Transverse colon (tissue), 4 donors: ENCODE measurements at regions not wholly inside any gene's neighbourhood (a gene's known extent, or its start where the extent isn't known, plus 50 kb on each side); places are given as distances from the start of the nearest gene placed in this dataset.
A peak's percentile ranks its signal among the peaks of the same experiment; 100 is the strongest.
"Not testable (repeated sequence)": the region's sequence is repeated elsewhere in the genome, so short reads cannot be mapped to it uniquely, and the experiment has no call there.

ENCODE experiments used
- DNase-seq: peaks from one replicate; pipeline ENCODE4 v3.0.0-alpha.2; 2019
- H3K27ac ChIP-seq, 4 donors: fragments of 200-600 bp; sonication (generic); 2 replicates each; pipeline ENCODE4 v1.5.1; 2016 to 2018; ENCODE audit warnings: inconsistent platforms in 4 of 4
- H3K27me3 ChIP-seq: fragments of 200-600 bp; sonication (generic); 2 replicates; pipeline ENCODE4 v1.5.1; 2017; ENCODE audit warnings: inconsistent platforms
- H3K36me3 ChIP-seq, 4 donors: fragments of 200-600 bp; sonication (generic); 2 replicates each; pipeline ENCODE4 v1.5.1; 2017 to 2019; ENCODE audit warnings: inconsistent platforms in 4 of 4
- H3K4me1 ChIP-seq, 4 donors: fragments of 200-600 bp; sonication (generic); 2 replicates each; pipeline ENCODE4 v1.5.1; 2017 to 2020; ENCODE audit warnings: inconsistent platforms in 4 of 4
- H3K4me3 ChIP-seq, 4 donors: fragments of 200-600 bp; sonication (generic); 1 replicate in 1 of 4; 2 replicates in 3 of 4; pipeline versions ENCODE4 v1.5.1 to v1.6.1; 2017 to 2019; ENCODE audit warnings: inconsistent platforms in 4 of 4
- H3K9me3 ChIP-seq, 2 donors: fragments of 200-600 bp; sonication (generic); 2 replicates each; pipeline ENCODE4 v1.5.1; 2017 to 2019; ENCODE audit warnings: inconsistent platforms in 2 of 2
- CTCF ChIP-seq, 5 experiments: fragments of 200-600 bp in 3 of 5; fragments of 450-650 bp in 2 of 5; sonication (generic) in 3 of 5; IDR thresholded peaks; 1 replicate in 2 of 5; 2 replicates in 3 of 5; pipeline ENCODE4 v1.5.1; 2016 to 2017; ENCODE audit warnings: antibody characterized with exemption in 5 of 5, inconsistent platforms in 3 of 5, mild to moderate bottlenecking in 2 of 5, moderate library complexity in 1 of 5
- EP300 ChIP-seq: sonication (generic); formaldehyde crosslinking; IDR thresholded peaks from one replicate; pipeline ENCODE4 v1.6.1; 2017; ENCODE audit warnings: antibody characterized with exemption, low read depth
- POLR2A ChIP-seq: fragments of 450-650 bp; IDR thresholded peaks from one replicate; pipeline ENCODE4 v1.6.1; 2016; ENCODE audit warnings: antibody characterized with exemption, mild to moderate bottlenecking, moderate library complexity
- POLR2AphosphoS5 ChIP-seq, 3 donors: sonication (generic); formaldehyde crosslinking; IDR thresholded peaks; one replicate each; pipeline ENCODE4 v1.6.1; 2016; ENCODE audit warnings: antibody characterized with exemption in 3 of 3
- WGBS, 2 donors: methylation state at CpG; one replicate each; pipeline ENCODE4 v1.1.5; 2018; ENCODE audit warnings: low coverage in 1 of 2; 5-methylcytosine and 5-hydroxymethylcytosine counted together
- in situ Hi-C, 4 donors: fragments of 200-750 bp; cut with MboI; loops; one replicate each; pipeline versions ENCODE4 v1.15.0 to v1.15.1; 2017; ENCODE audit warnings: low sequenced_read_pairs in 3 of 4, low pct_ligation_motif_present in 1 of 4, low pct_unique_long_range_greater_than_20kb in 1 of 4
- intact Hi-C: fragments of 100-400 bp; cut with DNase I; formaldehyde crosslinking; loops from one replicate; pipeline ENCODE4 v1.15.1; 2023; ENCODE audit warnings: low total_unique reads

GRCh38 chr9:99491408-99492158, 269.5 kb downstream of the SEC61B start:
- no peaks in the 10 kb centered on the region for H3K27me3 ChIP-seq
- H3K9me3 ChIP-seq = no peaks in the 10 kb centered on the region
- in situ Hi-C loops (no loop called here), intact Hi-C loops (no loop called here)
- DNase-seq = no peak
- WGBS, 2 donors = 62 to 71% methylated on average over 6 to 10 of the region's 10 CpGs
- peak overlapping the region in 1 of 4 donors; percentile 13 for H3K27ac ChIP-seq
- no peak overlapping the region for H3K4me3 ChIP-seq
- no peaks in the 10 kb centered on the region for H3K36me3 ChIP-seq
- TF ChIP-seq POLR2AphosphoS5 (IDR thresholded peaks at IDR 0.05) = no peak
- TF ChIP-seq CTCF (IDR thresholded peaks at IDR 0.05) = no peak
- no peak for TF ChIP-seq EP300
- no peak for TF ChIP-seq POLR2A
- H3K4me1 ChIP-seq = peaks cover 0 to 5% (median 0%) of the 10 kb centered on the region in 4 donors

GRCh38 chr9:99497641-99498040, 275.6 kb downstream of the SEC61B start:
- Histone ChIP-seq H3K4me1 (no peaks in the 10 kb centered on the region), H3K27me3 (no peaks in the 10 kb centered on the region), H3K4me3 (no peak overlapping the region), H3K36me3 (no peaks in the 10 kb centered on the region), H3K9me3 (no peaks in the 10 kb centered on the region), H3K27ac (no peak overlapping the region)
- intact Hi-C loops (no loop called here), in situ Hi-C loops (no loop called here)
- no peak for DNase-seq
- WGBS, 2 donors = 66 to 76% methylated on average over 2 of the region's 2 CpGs
- TF ChIP-seq CTCF (IDR thresholded peaks at IDR 0.05) = no peak
- no peak for TF ChIP-seq POLR2AphosphoS5 (IDR thresholded peaks at IDR 0.05)
- no peak for TF ChIP-seq POLR2A
- TF ChIP-seq EP300 = no peak

GRCh38 chr9:99498979-99499378, 276.9 kb downstream of the SEC61B start:
- H3K27ac ChIP-seq, H3K9me3 ChIP-seq, H3K4me3 ChIP-seq, in situ Hi-C loops, intact Hi-C loops, H3K4me1 ChIP-seq, DNase-seq, H3K36me3 ChIP-seq, H3K27me3 ChIP-seq: not testable (repeated sequence)
- whole genome bisulfite sequencing, 2 donors = 67% methylated on average over 16 of the region's 16 CpGs; no CpG with 5 or more reads in 1 of the 2 donors

GRCh38 chr9:99505936-99506335, 283.9 kb downstream of the SEC61B start:
- DNase-seq = no peak
- Histone ChIP-seq H3K27ac (no peak overlapping the region), H3K27me3 (no peaks in the 10 kb centered on the region), H3K36me3 (no peaks in the 10 kb centered on the region), H3K9me3 (no peaks in the 10 kb centered on the region), H3K4me3 (no peak overlapping the region), H3K4me1 (no peaks in the 10 kb centered on the region)
- 67 to 76% methylated on average over 2 to 4 of the region's 4 CpGs for WGBS, 2 donors
- TF ChIP-seq POLR2A = no peak
- no peak for TF ChIP-seq EP300
- TF ChIP-seq POLR2AphosphoS5 (IDR thresholded peaks at IDR 0.05) = no peak
- TF ChIP-seq CTCF (IDR thresholded peaks at IDR 0.05) = no peak
- in situ Hi-C loops = loop anchor here in 1 of 4 donors (25.0 kb wide), 1 partner anchor 94 kb away; no protein-coding TSS in a partner anchor
- intact Hi-C loops = no loop called here
